COLO668 (cell line): ENCODE measurements at regions not wholly inside any gene's neighbourhood (a gene's known extent, or its start where the extent isn't known, plus 50 kb on each side); places are given as distances from the start of the nearest gene placed in this dataset.

ENCODE experiments used
- DNase-seq: peaks from one replicate; lab custom pipeline; 2025; ENCODE audit not compliant: unreplicated experiment; lab: John Stamatoyannopoulos, UW

DNA sequence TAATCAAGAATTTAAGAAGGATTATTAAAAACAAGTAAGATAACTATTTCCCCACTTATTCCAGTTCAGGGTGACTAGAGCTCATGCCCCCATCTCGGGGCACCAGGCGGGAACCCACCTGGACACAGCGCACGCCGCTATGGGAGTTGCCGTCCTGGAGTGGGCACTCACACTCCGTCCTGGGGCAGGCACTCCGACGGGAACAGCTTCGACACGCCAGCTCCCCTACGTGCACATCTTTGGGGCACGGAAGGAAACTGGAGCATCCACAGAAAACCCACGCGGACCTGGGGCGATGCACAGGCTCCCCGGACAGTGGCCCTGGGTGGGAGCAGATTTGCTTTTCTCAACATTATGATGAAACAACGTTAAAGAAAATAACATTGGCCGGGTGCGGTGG lies 52.0 kb upstream of the GATA5 start:
- DNase-seq, result no peak

GRCh38 chr20:62528983-62529891 lies 53.4 kb upstream of the GATA5 start:
- DNase-seq, result no peak

- DNase-seq, result no peak
Measured at GRCh38 chr20:62529896-62530642, 54.3 kb upstream of the GATA5 start.

DNA sequence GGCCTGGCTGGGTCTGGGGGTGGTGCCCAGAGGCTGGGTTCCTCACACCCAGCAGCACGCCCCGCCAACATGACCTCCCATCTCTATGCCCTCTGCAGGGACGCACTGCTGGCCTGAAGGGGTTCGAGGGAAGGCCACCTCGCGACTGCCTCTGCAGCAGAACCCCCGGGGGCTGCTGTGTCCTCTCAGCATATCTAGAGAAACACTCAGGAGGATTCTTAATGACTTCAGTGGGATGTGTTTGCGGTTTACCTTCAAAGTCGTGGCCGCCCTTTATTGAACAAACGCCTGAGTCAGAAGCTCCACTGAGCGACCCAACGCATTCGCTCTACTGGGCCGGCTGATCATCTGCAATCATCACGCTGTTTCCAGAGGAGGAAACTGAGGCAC lies 54.8 kb upstream of the GATA5 start:
- DNase-seq, result no peak

- DNase-seq, result no peak
Measured at GRCh38 chr20:62531046-62531838, 55.4 kb upstream of the GATA5 start.

- no peak for DNase-seq
Measured at GRCh38 chr20:62532921-62533320, 57.1 kb upstream of the GATA5 start.

DNA sequence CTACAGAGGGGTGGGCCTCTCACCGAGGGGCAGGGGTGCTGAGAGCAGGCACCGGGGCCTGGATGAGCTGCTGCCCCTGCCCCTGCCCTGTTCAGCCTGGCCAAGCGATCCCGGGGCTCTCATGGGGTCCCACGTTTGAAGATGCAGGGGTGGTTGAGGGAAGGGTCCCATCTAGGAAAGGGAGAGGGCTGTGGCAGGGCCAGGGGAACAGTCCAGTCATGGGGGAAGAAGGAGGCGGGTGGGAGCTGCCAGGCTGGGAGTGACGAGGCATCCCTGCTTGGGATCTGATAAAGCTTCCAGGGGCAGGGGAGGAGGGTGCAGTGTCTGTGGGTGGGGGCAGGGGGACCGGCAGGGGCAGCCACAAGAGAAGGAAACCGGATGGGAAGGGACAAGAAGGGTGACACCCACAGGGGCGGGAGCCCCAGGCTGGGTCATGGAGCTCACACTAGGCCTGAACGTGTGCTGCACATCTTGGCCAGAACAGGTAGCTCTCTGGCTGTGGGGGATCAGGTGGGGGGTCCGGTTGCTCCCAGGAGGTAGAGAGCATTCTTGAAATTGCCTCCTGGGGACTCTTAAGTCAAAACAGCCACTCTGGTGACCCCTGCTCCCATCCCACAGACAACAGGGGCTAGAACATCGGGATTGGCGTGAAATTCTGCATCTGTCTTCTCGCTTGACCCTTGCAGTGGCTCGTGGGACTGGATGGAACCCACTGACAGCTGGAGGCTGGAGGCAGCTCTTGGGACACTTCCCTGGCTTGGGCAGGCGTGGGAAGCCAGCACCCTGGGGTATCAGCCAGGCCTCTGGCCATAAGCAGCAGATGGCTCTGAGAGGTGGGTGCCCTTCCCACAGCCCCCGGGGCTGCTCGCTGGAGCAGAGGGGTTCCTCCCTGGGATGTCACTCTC lies 58.0 kb upstream of the GATA5 start:
- no peak for DNase-seq

- no peak for DNase-seq
Measured at GRCh38 chr20:62534526-62535221, 58.9 kb upstream of the GATA5 start.

- DNase-seq, result no peak
Measured at GRCh38 chr20:62535282-62535811, 59.6 kb upstream of the GATA5 start.

GRCh38 chr20:62535964-62536363 lies 60.2 kb upstream of the GATA5 start:
- DNase-seq, result no peak

DNA sequence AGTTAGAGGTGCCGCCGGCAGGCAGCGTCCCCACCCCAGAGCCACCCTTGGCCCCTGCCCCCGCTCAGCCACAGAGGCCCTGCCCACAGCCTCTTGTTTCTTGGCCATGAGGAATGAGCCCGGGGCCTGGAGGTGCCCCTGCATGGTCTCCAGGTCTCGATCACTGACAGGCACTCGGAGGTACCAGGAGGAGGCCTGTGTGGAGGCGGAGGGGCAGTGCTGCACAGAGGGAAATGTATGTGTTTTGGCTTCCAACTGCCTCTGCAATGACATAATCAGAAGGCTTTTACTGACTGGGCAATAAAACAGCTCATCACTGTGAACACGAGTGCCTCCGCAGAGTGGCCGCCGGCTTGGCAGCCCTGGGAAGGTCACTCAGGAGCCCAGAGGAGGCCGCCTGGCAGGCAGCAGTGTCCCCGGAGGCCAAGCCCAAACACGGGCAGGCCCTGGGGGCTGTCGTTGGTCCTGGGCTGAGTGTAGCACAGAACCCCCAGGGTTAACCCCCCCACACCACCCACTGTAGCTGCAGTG lies 61.1 kb upstream of the GATA5 start:
- no peak for DNase-seq

GRCh38 chr20:62537649-62538292 lies 62.0 kb upstream of the GATA5 start:
- DNase-seq, result no peak

DNA sequence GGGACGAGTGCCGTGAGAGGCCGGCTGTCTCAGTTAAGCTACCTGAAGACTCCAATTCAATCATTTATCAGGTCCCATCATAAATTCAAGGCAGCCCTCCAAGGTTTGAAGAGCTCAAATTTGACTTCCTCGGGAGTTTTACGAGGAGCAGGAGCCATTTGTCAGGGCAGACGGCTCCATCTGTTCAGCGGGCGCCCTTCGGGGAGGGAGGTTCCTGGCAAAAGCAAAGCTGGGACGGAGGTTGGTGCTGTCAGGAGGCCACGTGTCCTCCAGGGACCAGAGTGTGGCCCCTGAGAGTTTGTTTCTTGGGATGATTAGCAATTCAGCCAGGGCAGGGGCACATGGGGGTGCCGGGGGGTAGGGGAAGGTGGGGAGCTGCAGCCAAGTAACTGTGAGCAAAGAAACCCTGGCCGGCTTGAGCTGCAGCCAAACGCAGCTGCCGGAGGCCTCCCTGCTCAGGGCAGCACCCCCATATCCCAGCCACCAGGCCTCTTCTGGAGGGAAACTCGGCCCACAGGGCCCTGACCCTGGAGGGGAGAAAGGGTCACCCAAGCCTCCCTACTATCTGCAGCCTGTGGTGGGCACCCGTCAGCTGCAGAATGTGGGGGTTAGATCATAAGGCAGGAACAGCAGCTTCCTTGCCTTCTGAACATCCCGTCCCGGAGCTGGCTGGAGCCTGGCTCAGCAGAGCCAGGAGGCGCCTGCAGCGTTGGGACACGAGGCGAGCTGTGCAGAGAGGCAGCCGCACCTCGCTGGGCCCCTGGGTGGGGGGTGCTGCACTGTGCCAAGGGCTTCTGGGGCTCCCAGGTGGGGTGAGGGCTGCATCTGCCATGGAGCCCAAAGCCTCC lies 63.6 kb upstream of the GATA5 start:
- DNase-seq, result no peak

- DNase-seq, result no peak
Measured at GRCh38 chr20:62540504-62540903, 64.7 kb upstream of the GATA5 start.

GRCh38 chr20:62542862-62543261 lies 67.1 kb upstream of the GATA5 start:
- no peak for DNase-seq

GRCh38 chr20:62543470-62544302 lies 67.9 kb upstream of the GATA5 start:
- no peak for DNase-seq

- DNase-seq, result no peak
Measured at GRCh38 chr20:62544505-62545055, 68.8 kb upstream of the GATA5 start.
